ENCODE measurements at regions not wholly inside any gene's neighbourhood (a gene's known extent, or its start where the extent isn't known, plus 50 kb on each side); places are given as distances from the start of the nearest gene placed in this dataset.

GRCh38 chr5:54366707-54367106 is 56.3 kb upstream of the ARL15 start:
- no peaks in the 10 kb centered on the region for H3K9me2 ChIP-seq (replicated peaks; ENCODE audit: insufficient read depth)
- TF ChIP-seq EZH2 (IDR thresholded peaks at IDR 0.05; ENCODE audit: borderline replicate concordance) (no peak), EZH2phosphoT487 (IDR thresholded peaks at IDR 0.05; ENCODE audit: low read depth, severe bottlenecking, unreplicated experiment) (no peak)
- TF ChIP-seq, protein P1, sequence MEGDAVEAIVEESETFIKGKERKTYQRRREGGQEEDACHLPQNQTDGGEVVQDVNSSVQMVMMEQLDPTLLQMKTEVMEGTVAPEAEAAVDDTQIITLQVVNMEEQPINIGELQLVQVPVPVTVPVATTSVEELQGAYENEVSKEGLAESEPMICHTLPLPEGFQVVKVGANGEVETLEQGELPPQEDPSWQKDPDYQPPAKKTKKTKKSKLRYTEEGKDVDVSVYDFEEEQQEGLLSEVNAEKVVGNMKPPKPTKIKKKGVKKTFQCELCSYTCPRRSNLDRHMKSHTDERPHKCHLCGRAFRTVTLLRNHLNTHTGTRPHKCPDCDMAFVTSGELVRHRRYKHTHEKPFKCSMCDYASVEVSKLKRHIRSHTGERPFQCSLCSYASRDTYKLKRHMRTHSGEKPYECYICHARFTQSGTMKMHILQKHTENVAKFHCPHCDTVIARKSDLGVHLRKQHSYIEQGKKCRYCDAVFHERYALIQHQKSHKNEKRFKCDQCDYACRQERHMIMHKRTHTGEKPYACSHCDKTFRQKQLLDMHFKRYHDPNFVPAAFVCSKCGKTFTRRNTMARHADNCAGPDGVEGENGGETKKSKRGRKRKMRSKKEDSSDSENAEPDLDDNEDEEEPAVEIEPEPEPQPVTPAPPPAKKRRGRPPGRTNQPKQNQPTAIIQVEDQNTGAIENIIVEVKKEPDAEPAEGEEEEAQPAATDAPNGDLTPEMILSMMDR (IDR thresholded peaks at IDR 0.05; ENCODE audit: poor library complexity) = no peak
- no peak overlapping the region for H3K4me2 ChIP-seq
- peak overlapping the region; percentile 65 for H3K27ac ChIP-seq
- H3K79me2 ChIP-seq = no peaks in the 10 kb centered on the region
- H3K36me3 ChIP-seq (replicated peaks; ENCODE audit: insufficient read depth, low read depth) = no peaks in the 10 kb centered on the region
- H3K4me1 ChIP-seq (ENCODE audit: insufficient read depth) = peaks cover 31% of the 10 kb centered on the region
- no peak overlapping the region for H2AFZ ChIP-seq
- H3K9me3 ChIP-seq (ENCODE audit: low read depth) = no peaks in the 10 kb centered on the region
- H3K27me3 ChIP-seq = no peaks in the 10 kb centered on the region
- H4K20me1 ChIP-seq (ENCODE audit: insufficient read depth, poor library complexity, severe bottlenecking) = no peaks in the 10 kb centered on the region
- H3K4me3 ChIP-seq = no peak overlapping the region
- DNase-seq (ENCODE audit: low spot score) = no peak

DNA sequence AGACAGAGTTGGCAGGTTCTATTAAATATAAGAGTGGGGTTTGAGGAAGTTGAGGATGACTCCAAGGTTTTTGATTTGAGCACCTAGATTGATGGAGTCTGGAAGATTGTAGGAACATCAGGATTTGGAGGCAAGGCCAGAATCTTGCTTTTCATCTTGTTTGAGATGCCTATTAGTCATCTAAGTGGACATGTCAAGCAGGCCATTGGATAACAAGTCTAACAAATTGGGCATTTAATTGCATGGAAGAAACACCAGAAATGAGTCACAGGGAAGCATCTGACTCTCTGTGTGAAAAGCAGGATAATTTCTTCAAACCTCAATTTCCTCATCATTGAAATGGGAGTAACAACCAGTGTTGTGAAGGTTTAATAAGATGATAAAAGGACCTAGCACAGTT is 53.3 kb upstream of the ARL15 start:
- peak overlapping the region; percentile 91 for H3K27ac ChIP-seq
- no peak overlapping the region for H3K4me3 ChIP-seq
- no peaks in the 10 kb centered on the region for H4K20me1 ChIP-seq (ENCODE audit: insufficient read depth, poor library complexity, severe bottlenecking)
- H3K4me2 ChIP-seq = no peak overlapping the region
- H3K9me2 ChIP-seq (replicated peaks; ENCODE audit: insufficient read depth) = no peaks in the 10 kb centered on the region
- H3K27me3 ChIP-seq = no peaks in the 10 kb centered on the region
- TF ChIP-seq, protein P1 (IDR thresholded peaks at IDR 0.05; ENCODE audit: poor library complexity) = no peak
- no peak for TF ChIP-seq EZH2 (IDR thresholded peaks at IDR 0.05; ENCODE audit: borderline replicate concordance)
- no peak for TF ChIP-seq EZH2phosphoT487 (IDR thresholded peaks at IDR 0.05; ENCODE audit: low read depth, severe bottlenecking, unreplicated experiment)
- no peaks in the 10 kb centered on the region for H3K79me2 ChIP-seq
- no peak overlapping the region for H2AFZ ChIP-seq
- no peaks in the 10 kb centered on the region for H3K9me3 ChIP-seq (ENCODE audit: low read depth)
- H3K36me3 ChIP-seq (replicated peaks; ENCODE audit: insufficient read depth, low read depth) = no peaks in the 10 kb centered on the region
- H3K4me1 ChIP-seq (ENCODE audit: insufficient read depth) = peaks cover 53% of the 10 kb centered on the region
- DNase-seq (ENCODE audit: low spot score) = no peak

DNA sequence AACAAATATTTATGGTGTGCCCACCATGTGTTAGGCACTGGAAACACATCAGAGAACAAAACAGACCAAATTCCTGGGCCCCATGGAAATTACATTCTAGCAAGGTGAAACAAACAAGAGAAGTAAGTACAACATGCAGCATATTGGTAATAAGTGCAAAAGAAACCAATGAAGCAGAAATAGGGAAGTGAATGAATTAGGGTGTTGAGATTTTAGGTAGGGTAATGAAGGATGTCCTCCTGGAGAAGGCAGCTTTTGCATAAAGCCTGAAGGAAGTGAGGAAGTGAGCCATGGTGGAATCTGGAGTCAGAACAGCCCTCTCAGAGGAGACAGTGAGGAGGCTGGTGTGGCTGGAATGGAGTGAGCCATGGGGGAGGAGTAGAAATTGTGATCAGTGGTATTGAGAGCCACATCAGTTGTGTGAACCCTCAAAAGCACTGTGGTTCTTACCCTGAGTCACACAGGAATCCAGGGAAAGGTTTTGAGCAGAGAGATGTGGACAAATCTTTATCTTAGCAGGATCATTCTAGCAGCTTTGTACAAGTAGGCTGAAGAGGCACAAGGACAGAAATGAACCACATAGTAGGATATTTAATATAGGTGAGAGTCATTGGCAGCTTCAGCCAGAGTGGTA is 52.7 kb upstream of the ARL15 start:
- no peak for DNase-seq (ENCODE audit: low spot score)
- peak overlapping the region; percentile 91 for H3K27ac ChIP-seq
- TF ChIP-seq EZH2phosphoT487 (IDR thresholded peaks at IDR 0.05; ENCODE audit: low read depth, severe bottlenecking, unreplicated experiment) = no peak
- TF ChIP-seq, protein P1 (IDR thresholded peaks at IDR 0.05; ENCODE audit: poor library complexity) = no peak
- TF ChIP-seq EZH2 (IDR thresholded peaks at IDR 0.05; ENCODE audit: borderline replicate concordance) = no peak
- no peaks in the 10 kb centered on the region for H3K27me3 ChIP-seq
- H3K79me2 ChIP-seq = no peaks in the 10 kb centered on the region
- no peaks in the 10 kb centered on the region for H3K9me3 ChIP-seq (ENCODE audit: low read depth)
- no peak overlapping the region for H3K4me2 ChIP-seq
- H3K4me3 ChIP-seq = no peak overlapping the region
- no peaks in the 10 kb centered on the region for H3K9me2 ChIP-seq (replicated peaks; ENCODE audit: insufficient read depth)
- H3K4me1 ChIP-seq (ENCODE audit: insufficient read depth) = peaks cover 49% of the 10 kb centered on the region
- no peaks in the 10 kb centered on the region for H4K20me1 ChIP-seq (ENCODE audit: insufficient read depth, poor library complexity, severe bottlenecking)
- H3K36me3 ChIP-seq (replicated peaks; ENCODE audit: insufficient read depth, low read depth) = no peaks in the 10 kb centered on the region
- H2AFZ ChIP-seq = no peak overlapping the region

DNA sequence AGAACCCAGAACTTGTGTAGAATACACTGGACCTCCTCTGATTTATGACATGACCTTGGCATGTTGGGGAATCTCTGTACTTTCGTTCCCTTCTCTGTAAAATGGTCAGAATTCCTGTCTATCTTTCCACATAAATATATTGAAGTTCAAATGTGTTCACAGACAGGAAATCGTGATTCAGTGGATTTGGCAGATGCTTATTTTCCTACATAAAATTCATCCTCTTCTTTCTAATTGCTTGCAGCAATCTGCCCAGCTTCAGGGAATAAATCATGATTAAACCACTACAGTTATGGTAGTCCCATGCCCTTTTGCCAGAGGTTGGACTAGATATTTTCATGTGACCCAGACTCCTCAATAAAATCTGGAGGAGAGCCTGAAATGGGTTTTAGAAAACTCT is 52.1 kb upstream of the ARL15 start:
- H3K4me3 ChIP-seq = no peak overlapping the region
- H4K20me1 ChIP-seq (ENCODE audit: insufficient read depth, poor library complexity, severe bottlenecking) = no peaks in the 10 kb centered on the region
- H3K4me1 ChIP-seq (ENCODE audit: insufficient read depth) = peaks cover 42% of the 10 kb centered on the region
- DNase-seq (ENCODE audit: low spot score) = no peak
- H3K79me2 ChIP-seq = no peaks in the 10 kb centered on the region
- no peak overlapping the region for H2AFZ ChIP-seq
- H3K4me2 ChIP-seq = peak overlapping the region; percentile 71
- no peaks in the 10 kb centered on the region for H3K9me2 ChIP-seq (replicated peaks; ENCODE audit: insufficient read depth)
- H3K27ac ChIP-seq = peak overlapping the region; percentile 91
- 73% methylated on average over 2 of the region's 2 CpGs for WGBS (ENCODE audit: low lambda C conversion rate, missing lambda C conversion rate)
- H3K27me3 ChIP-seq = no peaks in the 10 kb centered on the region
- TF ChIP-seq EZH2phosphoT487 (IDR thresholded peaks at IDR 0.05; ENCODE audit: low read depth, severe bottlenecking, unreplicated experiment) (no peak), EZH2 (IDR thresholded peaks at IDR 0.05; ENCODE audit: borderline replicate concordance) (no peak)
- TF ChIP-seq, protein P1 (IDR thresholded peaks at IDR 0.05; ENCODE audit: poor library complexity) = no peak
- no peaks in the 10 kb centered on the region for H3K9me3 ChIP-seq (ENCODE audit: low read depth)
- H3K36me3 ChIP-seq (replicated peaks; ENCODE audit: insufficient read depth, low read depth) = no peaks in the 10 kb centered on the region
